ENCODE measurements at regions not wholly inside any gene's neighbourhood (a gene's known extent, or its start where the extent isn't known, plus 50 kb on each side); places are given as distances from the start of the nearest gene placed in this dataset.

DNA sequence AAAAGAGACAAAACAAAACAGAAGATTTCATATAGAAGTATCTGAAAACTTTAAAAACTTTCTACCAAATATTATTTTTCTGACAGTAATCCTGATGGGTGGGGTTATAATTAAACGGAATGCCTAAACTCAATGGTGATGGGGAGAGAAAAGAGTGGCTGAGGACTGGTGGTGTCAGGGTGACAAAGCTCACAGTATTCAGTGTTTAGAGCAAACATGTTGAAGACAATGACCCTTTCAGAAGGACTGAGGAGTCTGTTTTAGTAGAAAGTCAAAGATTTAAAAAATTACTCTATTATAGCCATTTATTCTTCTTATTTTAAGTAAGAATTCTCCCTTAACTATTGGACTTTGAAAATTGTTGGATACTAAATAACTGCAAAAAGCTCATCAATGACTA is 1144.0 kb downstream of the TAF11L14 start:
- Histone ChIP-seq H3K23me2 (ENCODE audit: low read depth, low read length) (no peaks in the 10 kb centered on the region; the same call in 1 of the 2 replicates), H3K79me1 (ENCODE audit: low read depth, low read length) (no peaks in the 10 kb centered on the region), H3K23ac (ENCODE audit: insufficient read length) (no peak overlapping the region), H2AFZ (ENCODE audit: low read length) (no peak overlapping the region), H2AK5ac (ENCODE audit: low read depth, low read length) (no peak overlapping the region), H2BK20ac (ENCODE audit: low read length) (no peak overlapping the region), H3K4ac (replicated peaks; ENCODE audit: insufficient read length, low read depth, low read length) (no peak overlapping the region), H3K4me1 (replicated peaks in 1 of 4; ENCODE audit: control insufficient read depth in 3 of 4, insufficient read depth in 4 of 4, low read length in 3 of 4) (no peaks in the 10 kb centered on the region), H3K79me2 (ENCODE audit: control insufficient read depth in 1 of 2, insufficient read depth in 2 of 2, low read length in 2 of 2) (no peaks in the 10 kb centered on the region), H3K27me3 (replicated peaks in 1 of 4; ENCODE audit: control insufficient read depth in 3 of 4, extremely low read depth in 1 of 4, insufficient read depth in 3 of 4, low read length in 3 of 4) (no peaks in the 10 kb centered on the region), H2BK12ac (ENCODE audit: low read depth, low read length) (no peak overlapping the region), H4K5ac (ENCODE audit: insufficient read length, low read depth, low read length) (no peak overlapping the region), H3K36me3 (ENCODE audit: control insufficient read depth in 2 of 4, insufficient read depth in 4 of 4, low read length in 3 of 4) (no peaks in the 10 kb centered on the region), H3K4me2 (ENCODE audit: insufficient read depth in 1 of 2, low read depth in 2 of 2, low read length in 2 of 2) (no peak overlapping the region), H4K20me1 (replicated peaks in 1 of 2; ENCODE audit: control insufficient read depth in 1 of 2, insufficient read depth in 2 of 2, low read length in 2 of 2) (no peaks in the 10 kb centered on the region), H4K8ac (ENCODE audit: extremely low read depth, insufficient read depth, low read length) (no peak overlapping the region), H2BK120ac (replicated peaks; ENCODE audit: low read depth, low read length) (no peak overlapping the region), H2BK15ac (ENCODE audit: low read length) (no peak overlapping the region), H3K9me3 (ENCODE audit: insufficient read depth in 2 of 2, low read depth in 1 of 2, low read length in 1 of 2) (no peaks in the 10 kb centered on the region), H3K9ac (replicated peaks in 1 of 4; ENCODE audit: extremely low read depth in 1 of 4, low read depth in 3 of 4, low read length in 3 of 4) (no peak overlapping the region), H3K27ac (ENCODE audit: low read depth, low read length) (no peak overlapping the region), H3K14ac (ENCODE audit: insufficient read length) (no peak overlapping the region), H4K91ac (replicated peaks; ENCODE audit: insufficient read length, low read length) (no peak overlapping the region), H2BK5ac (ENCODE audit: low read depth, low read length) (no peak overlapping the region), H3K4me3 (ENCODE audit: extremely low read depth in 1 of 4, insufficient read depth in 2 of 4, low read depth in 3 of 4, low read length in 4 of 4) (no peak overlapping the region), H3K18ac (ENCODE audit: extremely low read depth, low read length) (no peak overlapping the region), H3K56ac (replicated peaks; ENCODE audit: insufficient read length, low read depth, low read length) (no peak overlapping the region)
- CTCF ChIA-PET (ENCODE audit: partially characterized antibody) = no interaction called here
- FAIRE-seq (no peak), DNase-seq (ENCODE audit: low read depth in 1 of 2, low spot score in 2 of 2) (no peak)
- no peak for TF ChIP-seq RFX5 (IDR thresholded peaks at IDR 0.05; ENCODE audit: borderline replicate concordance, low read depth, low read length)
- POLR2A ChIA-PET (ENCODE audit: partially characterized antibody) = no interaction called here
- 88% methylated on average over 1 of the region's 1 CpG; no CpG with 5 or more reads in 1 of the 2 experiments for WGBS, 2 experiments (ENCODE audit: extremely low coverage in 1 of 2, insufficient coverage in 1 of 2, insufficient read length in 1 of 2, insufficient replicate concordance in 2 of 2, low coverage in 1 of 2, low lambda C conversion rate in 2 of 2, missing lambda C conversion rate in 1 of 2)

Measured in H1 (cell line).